HG02973 (cell line): ENCODE measurements at regions not wholly inside any gene's neighbourhood (a gene's known extent, or its start where the extent isn't known, plus 50 kb on each side); places are given as distances from the start of the nearest gene placed in this dataset.

Experiments used
- ATAC-seq: cut with Tn5 transposase; IDR thresholded peaks from one replicate; pipeline ENCODE4 v1.9.1; 2021; ENCODE audit warnings: moderate library complexity; ENCODE audit not compliant: unreplicated experiment

DNA sequence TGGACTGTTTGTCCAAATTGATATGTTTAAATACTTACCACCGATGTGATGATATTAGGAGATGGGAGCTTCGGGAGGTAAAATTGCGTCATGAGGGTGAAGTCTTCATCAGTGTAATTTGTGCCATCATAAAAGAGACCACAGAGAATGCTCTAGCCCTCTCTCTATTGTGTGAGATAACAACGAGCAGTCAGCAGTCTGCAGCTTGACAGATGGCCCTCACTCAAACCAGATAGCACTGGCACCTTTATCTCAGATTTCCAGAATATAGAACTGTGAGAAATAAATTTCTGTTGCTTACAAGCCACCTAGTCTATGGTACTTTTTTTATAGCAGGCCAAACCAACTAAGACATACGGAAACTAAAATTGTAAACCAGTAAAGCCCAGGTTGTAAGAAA, 1718.9 kb upstream of the MIR17HG start:
- ATAC-seq: no peak

GRCh38 chr13:89650226-89650625, 1697.3 kb upstream of the MIR17HG start:
- no peak for ATAC-seq

DNA sequence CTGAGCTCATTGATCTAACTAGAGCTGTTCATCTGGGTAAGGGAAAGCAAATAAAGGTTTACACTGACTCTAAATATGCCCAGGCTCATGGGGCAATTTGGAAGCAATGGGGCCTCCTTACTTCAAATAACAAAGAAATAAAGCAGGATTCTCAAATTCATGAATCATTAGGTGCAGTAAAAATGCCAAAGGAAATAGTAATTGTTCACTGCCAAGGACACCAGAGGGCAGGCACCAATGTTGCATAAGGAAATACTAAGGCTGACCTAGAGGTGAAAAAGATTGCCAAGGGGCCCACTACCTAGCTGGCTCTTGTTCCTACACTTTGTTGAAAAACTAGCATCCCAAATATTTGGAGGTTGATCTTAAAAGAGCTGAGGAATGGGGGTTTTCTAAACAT, 1686.7 kb upstream of the MIR17HG start:
- no peak for ATAC-seq

DNA sequence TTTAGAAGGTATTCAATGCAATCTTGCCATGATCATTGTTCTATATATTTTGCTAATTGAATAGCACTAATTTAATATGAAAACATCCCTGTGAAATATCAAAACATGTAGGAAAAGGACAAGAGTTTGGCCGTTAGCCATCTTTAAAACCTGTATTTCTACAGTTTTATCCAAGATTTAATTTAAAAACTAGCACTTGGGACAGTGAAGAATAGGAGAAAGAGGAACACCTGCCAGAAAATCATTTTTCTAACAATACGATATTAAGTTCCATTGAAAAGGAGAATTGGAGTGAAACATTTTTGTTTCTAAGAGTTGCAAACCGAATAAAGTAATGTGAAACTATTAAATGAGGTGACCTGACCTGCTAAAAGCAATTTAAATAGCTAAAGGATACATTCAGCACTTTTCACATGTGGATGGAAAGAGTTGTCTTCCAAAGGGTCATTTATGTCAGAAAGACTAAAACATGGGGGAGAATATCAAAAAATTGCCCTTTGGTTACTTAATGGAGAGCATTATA, 1673.6 kb upstream of the MIR17HG start:
- ATAC-seq: no peak

GRCh38 chr13:89678466-89679121, 1668.9 kb upstream of the MIR17HG start:
- ATAC-seq: no peak

- ATAC-seq: no peak
Observed at GRCh38 chr13:89684896-89685295, 1662.6 kb upstream of the MIR17HG start.

GRCh38 chr13:89686171-89686570, 1661.3 kb upstream of the MIR17HG start:
- ATAC-seq: no peak

GRCh38 chr13:89687066-89687465, 1660.4 kb upstream of the MIR17HG start:
- no peak for ATAC-seq

DNA sequence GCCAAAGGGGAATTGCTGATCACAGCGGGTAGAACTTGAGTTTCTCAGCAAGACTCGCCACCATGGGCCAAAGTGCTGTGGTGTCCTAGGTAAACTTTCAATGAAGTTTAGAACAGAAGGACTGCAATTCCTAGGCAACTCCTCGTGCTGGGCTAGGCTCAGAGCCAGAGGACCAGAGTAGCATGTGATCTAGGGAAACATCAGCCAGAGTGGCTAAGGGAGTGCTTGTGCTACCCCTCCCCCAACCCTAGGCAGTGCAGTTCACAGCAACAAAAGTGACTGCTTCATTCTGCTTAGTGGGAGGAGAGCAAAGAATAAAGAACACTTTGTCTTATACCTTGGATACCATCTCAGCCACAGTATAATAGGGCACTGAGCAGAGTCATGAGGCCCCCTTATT, 1658.6 kb upstream of the MIR17HG start:
- ATAC-seq: no peak

DNA sequence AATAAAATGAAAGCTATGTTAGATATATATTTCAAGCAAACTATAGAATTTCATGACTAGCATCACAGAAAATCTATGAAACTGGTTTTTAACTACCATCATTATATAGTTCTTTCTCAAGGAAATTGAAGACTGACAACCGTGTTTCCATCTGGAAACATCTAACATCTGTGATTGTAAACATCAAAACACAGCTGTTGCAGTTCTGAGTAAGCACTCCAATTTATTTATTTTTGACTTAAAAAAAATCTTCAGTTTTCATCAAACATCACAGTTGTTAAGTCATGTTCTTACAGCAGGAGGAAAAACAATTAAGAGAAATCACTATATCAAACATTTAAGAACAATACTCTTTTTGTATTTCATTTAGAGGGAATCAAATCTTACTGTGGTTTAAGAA, 1653.0 kb upstream of the MIR17HG start:
- no peak for ATAC-seq

- no peak for ATAC-seq
Observed at GRCh38 chr13:89695343-89696257, 1651.9 kb upstream of the MIR17HG start.

DNA sequence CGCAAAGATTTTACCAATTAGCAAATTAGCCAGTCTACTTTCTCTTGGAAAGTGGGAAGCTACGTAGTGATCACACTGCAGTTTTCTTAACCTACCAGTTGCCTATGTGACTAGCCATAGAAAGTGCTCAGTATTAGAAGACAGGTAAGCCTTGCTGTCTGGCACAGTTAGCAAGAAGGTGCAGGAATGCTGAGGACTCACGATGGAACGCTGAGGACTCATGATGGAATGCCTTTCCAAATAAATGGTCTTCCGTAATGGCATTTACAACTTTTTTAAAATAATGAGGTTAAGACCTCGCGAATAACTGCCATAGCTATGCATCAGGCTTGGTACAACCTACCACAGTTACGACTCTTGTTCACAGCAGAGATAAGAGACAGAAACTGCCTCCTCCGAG, 1645.6 kb upstream of the MIR17HG start:
- ATAC-seq: no peak

DNA sequence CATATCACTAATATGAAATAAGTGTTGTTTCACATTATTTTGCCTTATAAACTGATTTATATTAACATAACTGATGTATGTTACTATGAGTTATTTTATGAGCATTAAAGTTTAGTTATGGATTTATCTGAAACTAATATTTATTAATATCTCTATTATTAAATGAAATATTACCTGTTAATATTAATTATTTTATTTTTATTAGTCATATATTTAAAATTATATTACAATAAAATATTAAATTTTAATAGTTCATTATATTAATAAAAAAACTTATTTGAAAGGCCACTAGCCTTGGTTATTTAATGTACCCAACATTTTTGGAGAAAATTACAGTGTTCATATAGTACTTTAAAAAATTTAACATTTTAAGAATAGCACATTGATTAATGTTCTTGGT, 1643.4 kb upstream of the MIR17HG start:
- ATAC-seq: no peak

- ATAC-seq: no peak
Observed at GRCh38 chr13:89708013-89708412, 1639.5 kb upstream of the MIR17HG start.

GRCh38 chr13:89721216-89721615, 1626.3 kb upstream of the MIR17HG start:
- no peak for ATAC-seq

GRCh38 chr13:89726690-89727435, 1620.6 kb upstream of the MIR17HG start:
- ATAC-seq: no peak

GRCh38 chr13:89733829-89734228, 1613.7 kb upstream of the MIR17HG start:
- ATAC-seq: no peak

GRCh38 chr13:89737051-89737450, 1610.4 kb upstream of the MIR17HG start:
- ATAC-seq: no peak

DNA sequence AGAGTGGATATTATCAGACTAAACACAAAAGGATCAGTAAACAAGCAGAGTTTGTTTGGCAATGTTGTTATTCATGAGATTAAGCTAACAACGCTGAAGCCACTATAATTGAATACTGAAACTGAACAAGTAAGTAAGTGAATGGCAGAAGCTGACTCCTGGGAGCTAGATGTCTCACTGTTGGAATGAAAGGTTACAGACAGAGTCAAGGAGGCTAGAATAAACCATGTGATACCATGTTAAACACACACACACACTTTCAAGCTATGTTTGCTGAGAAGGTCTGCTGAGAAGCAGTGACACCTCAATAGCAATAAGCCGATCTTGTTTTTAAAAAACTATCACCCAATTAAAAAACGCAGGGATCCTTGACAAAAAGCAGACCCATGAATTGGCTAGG, 1609.4 kb upstream of the MIR17HG start:
- ATAC-seq: no peak

- ATAC-seq: no peak
Observed at GRCh38 chr13:89740994-89741685, 1606.3 kb upstream of the MIR17HG start.

GRCh38 chr13:89746554-89746953, 1600.9 kb upstream of the MIR17HG start:
- ATAC-seq: no peak
